GM23248 (cell line): ENCODE measurements at regions not wholly inside any gene's neighbourhood (a gene's known extent, or its start where the extent isn't known, plus 50 kb on each side); places are given as distances from the start of the nearest gene placed in this dataset.

Experiments
- EZH2 ChIP-seq: fragments of 200-600 bp; sonication (generic); IDR thresholded peaks from 2 replicates; pipeline ENCODE4 v1.6.1; 2018; ENCODE audit warnings: antibody characterized with exemption, mild to moderate bottlenecking; ENCODE audit not compliant: insufficient read depth, poor library complexity, severe bottlenecking
- EZH2phosphoT487 ChIP-seq: fragments of 200-600 bp; sonication (generic); IDR thresholded peaks from 2 replicates; pipeline ENCODE4 v1.6.1; 2018; ENCODE audit warnings: antibody characterized with exemption, moderate library complexity, mild to moderate bottlenecking, low read depth; ENCODE audit not compliant: insufficient read depth

DNA sequence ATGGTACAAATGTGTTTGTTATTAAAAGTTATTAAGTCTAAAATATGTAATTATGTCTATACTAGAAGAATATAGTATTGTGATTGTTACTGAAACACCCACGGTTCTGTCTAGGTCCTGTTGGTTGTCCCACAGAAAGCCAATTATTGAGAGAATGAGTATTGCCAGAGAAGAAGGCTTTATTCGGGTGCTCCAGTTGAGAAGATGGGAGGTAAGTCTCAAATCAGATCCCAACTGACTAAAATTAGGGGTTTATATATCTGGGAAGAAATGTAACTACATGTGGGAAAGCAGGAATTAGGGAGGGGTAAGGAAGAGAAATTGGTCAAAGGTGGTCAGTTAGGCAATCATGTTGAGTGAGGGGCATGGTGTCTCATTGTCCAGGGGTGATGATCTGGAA, 798.4 kb downstream of the PCDH17 start:
- TF ChIP-seq EZH2 (no peak), EZH2phosphoT487 (no peak)
